ENCODE measurements at regions not wholly inside any gene's neighbourhood (a gene's known extent, or its start where the extent isn't known, plus 50 kb on each side); places are given as distances from the start of the nearest gene placed in this dataset.

GRCh38 chr1:29524285-29525065 is 288.2 kb downstream of the PTPRU start:
- DNase-seq (ENCODE audit: low spot score): no peak

GRCh38 chr1:29523576-29523975 is 287.3 kb downstream of the PTPRU start:
- no peak for DNase-seq (ENCODE audit: low spot score)

- no peak for DNase-seq (ENCODE audit: low spot score)
Observed at GRCh38 chr1:29523136-29523535, 286.8 kb downstream of the PTPRU start.

- DNase-seq (ENCODE audit: low spot score): no peak
Observed at GRCh38 chr1:29521811-29522580, 285.7 kb downstream of the PTPRU start.

- no peak for DNase-seq (ENCODE audit: low spot score)
Observed at GRCh38 chr1:29521438-29521715, 285.1 kb downstream of the PTPRU start.

- DNase-seq (ENCODE audit: low spot score): no peak
Observed at GRCh38 chr1:29520571-29521437, 284.5 kb downstream of the PTPRU start.

- DNase-seq (ENCODE audit: low spot score): no peak
Observed at GRCh38 chr1:29519788-29520110, 283.4 kb downstream of the PTPRU start.

GRCh38 chr1:29519108-29519787 is 282.9 kb downstream of the PTPRU start:
- DNase-seq (ENCODE audit: low spot score): no peak

GRCh38 chr1:29518183-29518835 is 282.0 kb downstream of the PTPRU start:
- no peak for DNase-seq (ENCODE audit: low spot score)

- no peak for DNase-seq (ENCODE audit: low spot score)
Observed at GRCh38 chr1:29517251-29518086, 281.1 kb downstream of the PTPRU start.

GRCh38 chr1:29516063-29516820 is 279.9 kb downstream of the PTPRU start:
- DNase-seq (ENCODE audit: low spot score): no peak

- DNase-seq (ENCODE audit: low spot score): no peak
Observed at GRCh38 chr1:29515170-29515955, 279.0 kb downstream of the PTPRU start.

GRCh38 chr1:29514361-29515169 is 278.2 kb downstream of the PTPRU start:
- no peak for DNase-seq (ENCODE audit: low spot score)

- DNase-seq (ENCODE audit: low spot score): no peak
Observed at GRCh38 chr1:29513357-29513756, 277.0 kb downstream of the PTPRU start.

- DNase-seq (ENCODE audit: low spot score): no peak
Observed at GRCh38 chr1:29511436-29511835, 275.1 kb downstream of the PTPRU start.

- DNase-seq (ENCODE audit: low spot score): no peak
Observed at GRCh38 chr1:29508458-29509107, 272.3 kb downstream of the PTPRU start.

- DNase-seq (ENCODE audit: low spot score): no peak
Observed at GRCh38 chr1:29506678-29507225, 270.4 kb downstream of the PTPRU start.
